ENCODE measurements at regions not wholly inside any gene's neighbourhood (a gene's known extent, or its start where the extent isn't known, plus 50 kb on each side); places are given as distances from the start of the nearest gene placed in this dataset.
"Not testable (repeated sequence)": the region's sequence is repeated elsewhere in the genome, so short reads cannot be mapped to it uniquely, and the experiment has no call there.

- no peak for TF ChIP-seq CTCF (IDR thresholded peaks at IDR 0.05; ENCODE audit: insufficient read depth, low read length, missing control alignments)
- POLR2A ChIA-PET, result no interaction called here
- H3K4me3 ChIP-seq (ENCODE audit: low read depth, low read length), result no peak overlapping the region
- CTCF ChIA-PET, result no interaction called here
- no peak for DNase-seq (ENCODE audit: low read depth, low spot score)
Measured at GRCh38 chr5:106633825-106634224, 1036.9 kb downstream of the EFNA5 start.

GRCh38 chr5:106628456-106628855, 1042.3 kb downstream of the EFNA5 start:
- POLR2A ChIA-PET; CTCF ChIA-PET; H3K4me3 ChIP-seq (ENCODE audit: low read depth, low read length); DNase-seq (ENCODE audit: low read depth, low spot score): not testable (repeated sequence)

GRCh38 chr5:106610041-106610440, 1060.7 kb downstream of the EFNA5 start:
- no peak overlapping the region for H3K4me3 ChIP-seq (ENCODE audit: low read depth, low read length)
- DNase-seq (ENCODE audit: low read depth, low spot score), result no peak
- POLR2A ChIA-PET, result no interaction called here
- no peak for TF ChIP-seq CTCF (IDR thresholded peaks at IDR 0.05; ENCODE audit: insufficient read depth, low read length, missing control alignments)
- CTCF ChIA-PET, result no interaction called here

GRCh38 chr5:106601620-106602019, 1069.1 kb downstream of the EFNA5 start:
- TF ChIP-seq CTCF (IDR thresholded peaks at IDR 0.05; ENCODE audit: insufficient read depth, low read length, missing control alignments), result no peak
- ChIA-PET CTCF (no interaction called here), POLR2A (no interaction called here)
- no peak overlapping the region for H3K4me3 ChIP-seq (ENCODE audit: low read depth, low read length)
- no peak for DNase-seq (ENCODE audit: low read depth, low spot score)

- CTCF ChIA-PET, result no interaction called here
- no peak overlapping the region for H3K4me3 ChIP-seq (ENCODE audit: low read depth, low read length)
- TF ChIP-seq CTCF (IDR thresholded peaks at IDR 0.05; ENCODE audit: insufficient read depth, low read length, missing control alignments), result no peak
- POLR2A ChIA-PET, result no interaction called here
- no peak for DNase-seq (ENCODE audit: low read depth, low spot score)
Measured at GRCh38 chr5:106600803-106601202, 1069.9 kb downstream of the EFNA5 start.

- H3K4me3 ChIP-seq (ENCODE audit: low read depth, low read length), result no peak overlapping the region
- DNase-seq (ENCODE audit: low read depth, low spot score), result no peak
- ChIA-PET POLR2A (no interaction called here), CTCF (no interaction called here)
- no peak for TF ChIP-seq CTCF (IDR thresholded peaks at IDR 0.05; ENCODE audit: insufficient read depth, low read length, missing control alignments)
Measured at GRCh38 chr5:106595864-106596263, 1074.9 kb downstream of the EFNA5 start.

- POLR2A ChIA-PET, result no interaction called here
Measured at GRCh38 chr5:106584268-106584667, 1086.5 kb downstream of the EFNA5 start.

More at GRCh38 chr5:106584268-106584667, 1086.5 kb downstream of the EFNA5 start:
- DNase-seq (ENCODE audit: low read depth, low spot score), result no peak
- no peak overlapping the region for H3K4me3 ChIP-seq (ENCODE audit: low read depth, low read length)
- CTCF ChIA-PET, result no interaction called here
- no peak for TF ChIP-seq CTCF (IDR thresholded peaks at IDR 0.05; ENCODE audit: insufficient read depth, low read length, missing control alignments)
